Osteoblast (primary cell): ENCODE measurements at regions not wholly inside any gene's neighbourhood (a gene's known extent, or its start where the extent isn't known, plus 50 kb on each side); places are given as distances from the start of the nearest gene placed in this dataset.

Experiments used
- DNase-seq: peaks from one replicate; pipeline ENCODE4 v3.0.0; 2011; ENCODE audit warnings: low spot score, mixed read lengths; ENCODE audit not compliant: insufficient read length; ENCODE audit errors: missing footprints
- H2AFZ ChIP-seq: 2 replicates; pipeline ENCODE4 v1.6.0; 2011; ENCODE audit warnings: mild to moderate bottlenecking, low read length
- H3K27ac ChIP-seq: 2 replicates; pipeline ENCODE4 v1.5.1; 2011; ENCODE audit warnings: mild to moderate bottlenecking, low read depth, low read length, moderate library complexity
- H3K27me3 ChIP-seq: 2 replicates; pipeline ENCODE4 v1.6.0; 2012; ENCODE audit warnings: mild to moderate bottlenecking, control low read depth, inconsistent platforms, low read length, moderate library complexity; ENCODE audit not compliant: insufficient read depth
- H3K36me3 ChIP-seq: 2 replicates; pipeline ENCODE4 v1.5.1; 2011; ENCODE audit warnings: mild to moderate bottlenecking, low read length, control low read depth, moderate library complexity; ENCODE audit not compliant: insufficient read depth
- H3K4me1 ChIP-seq: 2 replicates; pipeline ENCODE4 v1.5.1; 2011; ENCODE audit warnings: mild to moderate bottlenecking, low read length, control low read depth, moderate library complexity; ENCODE audit not compliant: insufficient read depth
- H3K4me2 ChIP-seq: 2 replicates; pipeline ENCODE4 v1.6.0; 2011; ENCODE audit warnings: mild to moderate bottlenecking, low read length; ENCODE audit not compliant: insufficient read depth
- H3K4me3 ChIP-seq: fragments of 200-600 bp; sonication (generic); 3 replicates; pipeline ENCODE4 v1.5.1; 2012; ENCODE audit warnings: mild to moderate bottlenecking, low read length, inconsistent platforms; ENCODE audit not compliant: insufficient read depth
- H3K79me2 ChIP-seq: 2 replicates; pipeline ENCODE4 v1.6.0; 2012; ENCODE audit warnings: mild to moderate bottlenecking, low read length, control low read depth, inconsistent platforms; ENCODE audit not compliant: insufficient read depth
- H3K9me3 ChIP-seq: 2 replicates; pipeline ENCODE4 v1.5.1; 2011; ENCODE audit warnings: low read depth, low read length, control low read depth
- H4K20me1 ChIP-seq: 2 replicates; pipeline ENCODE4 v1.6.0; 2012; ENCODE audit warnings: mild to moderate bottlenecking, low read length, control low read depth; ENCODE audit not compliant: insufficient read depth
- TF ChIP-seq, protein P1 (sequence below): IDR thresholded peaks from 2 replicates; pipeline ENCODE4 v1.5.1; 2011; ENCODE audit warnings: mild to moderate bottlenecking, low read depth, low read length, moderate library complexity; ENCODE audit errors: extremely low read depth

DNA sequence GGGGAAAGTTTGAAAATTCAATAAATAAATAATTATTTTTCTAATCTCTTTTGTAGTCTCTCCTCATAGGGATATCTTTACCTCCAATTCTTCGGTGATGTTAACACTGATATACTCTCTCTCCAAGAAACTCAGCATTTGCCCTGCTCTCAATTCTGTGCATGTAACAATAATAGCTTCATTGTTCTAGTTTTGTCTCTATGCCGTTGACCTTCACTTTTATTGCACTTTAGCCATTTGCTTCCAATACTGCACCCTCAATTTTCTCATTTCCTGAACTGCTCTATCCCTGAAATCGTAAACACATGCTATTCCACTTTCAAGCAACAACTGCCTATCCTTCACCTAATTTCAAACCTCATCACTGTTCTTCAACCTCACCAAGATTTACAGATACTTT is 645.0 kb downstream of the C12orf50 start:
- no peaks in the 10 kb centered on the region for H3K36me3 ChIP-seq
- no peak overlapping the region for H3K4me3 ChIP-seq
- H3K9me3 ChIP-seq: no peaks in the 10 kb centered on the region
- no peaks in the 10 kb centered on the region for H4K20me1 ChIP-seq
- no peak overlapping the region for H2AFZ ChIP-seq
- H3K4me2 ChIP-seq: no peak overlapping the region
- H3K27ac ChIP-seq: no peak overlapping the region
- no peaks in the 10 kb centered on the region for H3K27me3 ChIP-seq
- no peaks in the 10 kb centered on the region for H3K79me2 ChIP-seq
- TF ChIP-seq, protein P1, sequence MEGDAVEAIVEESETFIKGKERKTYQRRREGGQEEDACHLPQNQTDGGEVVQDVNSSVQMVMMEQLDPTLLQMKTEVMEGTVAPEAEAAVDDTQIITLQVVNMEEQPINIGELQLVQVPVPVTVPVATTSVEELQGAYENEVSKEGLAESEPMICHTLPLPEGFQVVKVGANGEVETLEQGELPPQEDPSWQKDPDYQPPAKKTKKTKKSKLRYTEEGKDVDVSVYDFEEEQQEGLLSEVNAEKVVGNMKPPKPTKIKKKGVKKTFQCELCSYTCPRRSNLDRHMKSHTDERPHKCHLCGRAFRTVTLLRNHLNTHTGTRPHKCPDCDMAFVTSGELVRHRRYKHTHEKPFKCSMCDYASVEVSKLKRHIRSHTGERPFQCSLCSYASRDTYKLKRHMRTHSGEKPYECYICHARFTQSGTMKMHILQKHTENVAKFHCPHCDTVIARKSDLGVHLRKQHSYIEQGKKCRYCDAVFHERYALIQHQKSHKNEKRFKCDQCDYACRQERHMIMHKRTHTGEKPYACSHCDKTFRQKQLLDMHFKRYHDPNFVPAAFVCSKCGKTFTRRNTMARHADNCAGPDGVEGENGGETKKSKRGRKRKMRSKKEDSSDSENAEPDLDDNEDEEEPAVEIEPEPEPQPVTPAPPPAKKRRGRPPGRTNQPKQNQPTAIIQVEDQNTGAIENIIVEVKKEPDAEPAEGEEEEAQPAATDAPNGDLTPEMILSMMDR: no peak
- no peak for DNase-seq
- H3K4me1 ChIP-seq: no peaks in the 10 kb centered on the region

DNA sequence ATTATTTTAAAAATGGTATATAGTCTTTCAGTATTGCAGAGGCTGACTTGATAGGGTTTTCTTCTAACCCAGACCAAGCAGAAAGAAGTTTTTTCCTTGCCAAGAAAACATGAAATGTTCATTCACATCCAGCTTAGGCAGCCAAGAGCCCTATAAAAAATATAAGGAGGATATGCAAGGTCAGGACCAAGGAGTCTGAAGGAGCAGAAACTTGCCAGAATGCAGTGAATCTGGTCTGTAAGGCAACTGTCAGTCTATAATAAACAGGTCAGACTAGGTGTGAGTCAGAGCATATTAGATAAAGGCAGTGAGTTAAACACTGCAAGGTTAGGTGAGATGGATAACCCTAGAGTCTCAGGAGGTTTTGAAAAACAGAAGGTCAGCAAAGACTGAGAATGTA is 645.5 kb downstream of the C12orf50 start:
- H2AFZ ChIP-seq: no peak overlapping the region
- H3K4me2 ChIP-seq: no peak overlapping the region
- TF ChIP-seq, protein P1: no peak
- no peaks in the 10 kb centered on the region for H3K4me1 ChIP-seq
- no peak for DNase-seq
- H3K9me3 ChIP-seq: no peaks in the 10 kb centered on the region
- no peaks in the 10 kb centered on the region for H3K79me2 ChIP-seq
- H3K27ac ChIP-seq: no peak overlapping the region
- H3K36me3 ChIP-seq: no peaks in the 10 kb centered on the region
- no peaks in the 10 kb centered on the region for H3K27me3 ChIP-seq
- no peak overlapping the region for H3K4me3 ChIP-seq
- H4K20me1 ChIP-seq: no peaks in the 10 kb centered on the region

DNA sequence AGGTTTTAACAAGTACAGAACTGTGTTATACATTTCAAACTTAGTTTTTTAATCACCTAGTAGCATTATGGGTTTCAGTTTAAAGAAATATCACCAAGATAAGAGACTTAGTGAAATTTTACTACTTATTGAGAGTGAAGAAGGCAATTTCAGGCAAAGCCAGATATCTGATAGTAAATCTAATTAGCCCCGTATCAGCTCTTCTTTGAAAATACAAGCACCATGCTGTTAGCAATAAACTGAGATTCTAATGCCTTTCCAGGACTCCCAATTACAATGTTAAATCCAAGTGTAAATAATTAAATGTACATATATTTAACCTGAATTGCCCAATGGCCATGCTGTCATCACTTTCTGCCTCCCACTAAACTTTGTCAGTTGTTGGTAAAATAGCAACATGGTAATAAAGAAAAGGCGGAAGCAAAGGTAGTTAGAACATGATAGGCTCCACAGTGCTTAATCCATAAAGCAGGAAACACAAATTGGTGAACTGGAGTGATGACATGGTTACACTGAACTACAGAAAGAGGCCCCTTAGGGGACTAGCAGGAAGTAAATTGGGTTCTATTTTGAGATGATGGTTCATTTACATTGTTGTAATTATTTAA is 646.1 kb downstream of the C12orf50 start:
- Histone ChIP-seq H3K27ac (no peak overlapping the region), H3K36me3 (no peaks in the 10 kb centered on the region), H3K79me2 (no peaks in the 10 kb centered on the region), H4K20me1 (no peaks in the 10 kb centered on the region), H2AFZ (no peak overlapping the region), H3K4me2 (no peak overlapping the region), H3K4me1 (no peaks in the 10 kb centered on the region), H3K27me3 (no peaks in the 10 kb centered on the region), H3K4me3 (no peak overlapping the region), H3K9me3 (no peaks in the 10 kb centered on the region)
- TF ChIP-seq, protein P1: no peak
- DNase-seq: no peak

DNA sequence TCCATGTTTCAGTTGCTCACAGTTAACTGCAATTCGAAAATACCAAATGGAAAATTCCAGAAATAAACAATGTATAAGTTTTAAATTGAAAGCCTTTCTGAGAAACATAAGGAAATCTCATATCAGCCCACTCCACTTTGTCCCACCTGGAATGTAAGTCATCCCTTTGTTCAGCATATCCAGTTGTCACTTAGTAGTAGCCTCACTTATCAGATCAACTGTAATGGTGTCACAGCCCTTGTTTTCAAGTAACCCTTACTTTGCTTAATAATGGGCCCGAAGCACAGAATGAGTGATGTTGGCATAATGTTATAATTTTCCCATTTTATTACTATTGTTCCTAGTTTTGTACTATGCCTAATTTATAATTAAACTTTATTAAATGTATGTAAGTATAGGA is 646.8 kb downstream of the C12orf50 start:
- H3K27me3 ChIP-seq: no peaks in the 10 kb centered on the region
- H2AFZ ChIP-seq: no peak overlapping the region
- H3K79me2 ChIP-seq: no peaks in the 10 kb centered on the region
- TF ChIP-seq, protein P1: no peak
- H4K20me1 ChIP-seq: no peaks in the 10 kb centered on the region
- no peak overlapping the region for H3K4me3 ChIP-seq
- no peak overlapping the region for H3K4me2 ChIP-seq
- H3K36me3 ChIP-seq: no peaks in the 10 kb centered on the region
- no peaks in the 10 kb centered on the region for H3K4me1 ChIP-seq
- H3K27ac ChIP-seq: no peak overlapping the region
- no peak for DNase-seq
- no peaks in the 10 kb centered on the region for H3K9me3 ChIP-seq
